ENCODE measurements at regions not wholly inside any gene's neighbourhood (a gene's known extent, or its start where the extent isn't known, plus 50 kb on each side); places are given as distances from the start of the nearest gene placed in this dataset.

GRCh38 chr12:127146991-127147718 is 1119.8 kb upstream of the TMEM132C start:
- H3K27ac ChIP-seq (ENCODE audit: low read depth, low read length) = no peak overlapping the region
- H2AFZ ChIP-seq (ENCODE audit: low read depth, low read length, severe bottlenecking) = no peak overlapping the region
- no peaks in the 10 kb centered on the region for H4K20me1 ChIP-seq (ENCODE audit: low read depth, low read length)
- H3K9me2 ChIP-seq (replicated peaks; ENCODE audit: insufficient read depth, low read length) = no peaks in the 10 kb centered on the region
- no peaks in the 10 kb centered on the region for H3K27me3 ChIP-seq (ENCODE audit: low read length)
- no peak overlapping the region for H3K4me3 ChIP-seq (ENCODE audit: insufficient read depth, low read length, poor library complexity, severe bottlenecking)
- H3K36me3 ChIP-seq (ENCODE audit: low read length) = no peaks in the 10 kb centered on the region
- no peak overlapping the region for H3K9ac ChIP-seq (ENCODE audit: low read length)
- no peaks in the 10 kb centered on the region for H3K79me2 ChIP-seq (ENCODE audit: insufficient read depth, low read length)
- no peaks in the 10 kb centered on the region for H3F3A ChIP-seq (ENCODE audit: insufficient read depth)
- TF ChIP-seq CTCF (IDR thresholded peaks at IDR 0.05; ENCODE audit: insufficient read depth, low read length, poor library complexity, severe bottlenecking) (no peak), EZH2phosphoT487 (conservative IDR thresholded peaks at IDR 0.05; ENCODE audit: low read length) (no peak)
- H3K9me3 ChIP-seq (ENCODE audit: insufficient read depth, low read length) = no peaks in the 10 kb centered on the region
- H3K4me2 ChIP-seq (ENCODE audit: low read depth, low read length, poor library complexity, severe bottlenecking) = no peak overlapping the region

GRCh38 chr12:127147724-127148123 is 1119.2 kb upstream of the TMEM132C start:
- H3K27ac ChIP-seq (ENCODE audit: low read depth, low read length) = no peak overlapping the region
- H3K4me2 ChIP-seq (ENCODE audit: low read depth, low read length, poor library complexity, severe bottlenecking) = no peak overlapping the region
- H3K36me3 ChIP-seq (ENCODE audit: low read length) = no peaks in the 10 kb centered on the region
- no peak overlapping the region for H3K9ac ChIP-seq (ENCODE audit: low read length)
- H3K9me2 ChIP-seq (replicated peaks; ENCODE audit: insufficient read depth, low read length) = no peaks in the 10 kb centered on the region
- H2AFZ ChIP-seq (ENCODE audit: low read depth, low read length, severe bottlenecking) = no peak overlapping the region
- H3K27me3 ChIP-seq (ENCODE audit: low read length) = no peaks in the 10 kb centered on the region
- H4K20me1 ChIP-seq (ENCODE audit: low read depth, low read length) = no peaks in the 10 kb centered on the region
- no peak overlapping the region for H3K4me3 ChIP-seq (ENCODE audit: insufficient read depth, low read length, poor library complexity, severe bottlenecking)
- H3K9me3 ChIP-seq (ENCODE audit: insufficient read depth, low read length) = no peaks in the 10 kb centered on the region
- H3K79me2 ChIP-seq (ENCODE audit: insufficient read depth, low read length) = no peaks in the 10 kb centered on the region
- TF ChIP-seq EZH2phosphoT487 (conservative IDR thresholded peaks at IDR 0.05; ENCODE audit: low read length) = no peak
- no peak for TF ChIP-seq CTCF (IDR thresholded peaks at IDR 0.05; ENCODE audit: insufficient read depth, low read length, poor library complexity, severe bottlenecking)
- no peaks in the 10 kb centered on the region for H3F3A ChIP-seq (ENCODE audit: insufficient read depth)

GRCh38 chr12:127148318-127148717 is 1118.7 kb upstream of the TMEM132C start:
- H3K4me2 ChIP-seq (ENCODE audit: low read depth, low read length, poor library complexity, severe bottlenecking) = no peak overlapping the region

More at GRCh38 chr12:127148318-127148717, 1118.7 kb upstream of the TMEM132C start:
- Histone ChIP-seq H3K9me3 (ENCODE audit: insufficient read depth, low read length) (no peaks in the 10 kb centered on the region), H3K79me2 (ENCODE audit: insufficient read depth, low read length) (no peaks in the 10 kb centered on the region), H4K20me1 (ENCODE audit: low read depth, low read length) (no peaks in the 10 kb centered on the region), H3K9ac (ENCODE audit: low read length) (no peak overlapping the region), H3K27me3 (ENCODE audit: low read length) (no peaks in the 10 kb centered on the region), H3K4me3 (ENCODE audit: insufficient read depth, low read length, poor library complexity, severe bottlenecking) (no peak overlapping the region), H3F3A (ENCODE audit: insufficient read depth) (no peaks in the 10 kb centered on the region), H3K9me2 (replicated peaks; ENCODE audit: insufficient read depth, low read length) (no peaks in the 10 kb centered on the region), H2AFZ (ENCODE audit: low read depth, low read length, severe bottlenecking) (no peak overlapping the region), H3K36me3 (ENCODE audit: low read length) (no peaks in the 10 kb centered on the region), H3K27ac (ENCODE audit: low read depth, low read length) (no peak overlapping the region)
- TF ChIP-seq CTCF (IDR thresholded peaks at IDR 0.05; ENCODE audit: insufficient read depth, low read length, poor library complexity, severe bottlenecking) = no peak
- no peak for TF ChIP-seq EZH2phosphoT487 (conservative IDR thresholded peaks at IDR 0.05; ENCODE audit: low read length)
